Uterus (tissue), 2 donors: ENCODE measurements at regions not wholly inside any gene's neighbourhood (a gene's known extent, or its start where the extent isn't known, plus 50 kb on each side); places are given as distances from the start of the nearest gene placed in this dataset.

Experiments
- POLR2A ChIP-seq, 2 donors: fragments of 450-650 bp; IDR thresholded peaks; one replicate each; pipeline ENCODE4 v1.6.1; 2016; ENCODE audit warnings: antibody characterized with exemption in 2 of 2, mild to moderate bottlenecking in 1 of 2, moderate library complexity in 1 of 2
- TF ChIP-seq, protein P1 (sequence below), 4 experiments: fragments of 200-600 bp in 2 of 4; fragments of 450-650 bp in 2 of 4; sonication (generic) in 2 of 4; IDR thresholded peaks; one replicate each; pipeline ENCODE4 v1.5.1; 2016 to 2019; ENCODE audit warnings: antibody characterized with exemption in 4 of 4, mild to moderate bottlenecking in 2 of 4, moderate library complexity in 1 of 4

DNA sequence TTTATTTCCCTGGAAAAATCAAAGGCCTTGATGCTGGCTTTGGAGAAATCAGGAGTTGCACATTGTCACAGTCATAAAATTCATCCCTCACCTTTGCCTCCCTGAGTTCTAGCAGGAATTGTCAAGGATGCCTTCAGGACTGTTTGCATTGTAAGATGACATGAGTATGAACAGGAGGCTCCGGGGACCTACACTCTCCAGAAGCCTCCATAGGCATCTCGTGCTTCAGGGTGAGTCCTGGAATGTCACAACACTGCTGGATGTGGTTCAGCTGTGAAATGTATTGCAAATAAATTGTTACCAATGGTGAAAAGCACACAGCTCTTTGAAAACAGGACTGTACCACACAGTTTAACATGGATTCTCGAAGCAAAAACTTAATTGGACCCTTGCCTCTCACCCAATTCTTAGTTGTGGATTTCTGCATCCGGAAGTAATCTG, 535.4 kb upstream of the C16orf82 start:
- TF ChIP-seq, protein P1, sequence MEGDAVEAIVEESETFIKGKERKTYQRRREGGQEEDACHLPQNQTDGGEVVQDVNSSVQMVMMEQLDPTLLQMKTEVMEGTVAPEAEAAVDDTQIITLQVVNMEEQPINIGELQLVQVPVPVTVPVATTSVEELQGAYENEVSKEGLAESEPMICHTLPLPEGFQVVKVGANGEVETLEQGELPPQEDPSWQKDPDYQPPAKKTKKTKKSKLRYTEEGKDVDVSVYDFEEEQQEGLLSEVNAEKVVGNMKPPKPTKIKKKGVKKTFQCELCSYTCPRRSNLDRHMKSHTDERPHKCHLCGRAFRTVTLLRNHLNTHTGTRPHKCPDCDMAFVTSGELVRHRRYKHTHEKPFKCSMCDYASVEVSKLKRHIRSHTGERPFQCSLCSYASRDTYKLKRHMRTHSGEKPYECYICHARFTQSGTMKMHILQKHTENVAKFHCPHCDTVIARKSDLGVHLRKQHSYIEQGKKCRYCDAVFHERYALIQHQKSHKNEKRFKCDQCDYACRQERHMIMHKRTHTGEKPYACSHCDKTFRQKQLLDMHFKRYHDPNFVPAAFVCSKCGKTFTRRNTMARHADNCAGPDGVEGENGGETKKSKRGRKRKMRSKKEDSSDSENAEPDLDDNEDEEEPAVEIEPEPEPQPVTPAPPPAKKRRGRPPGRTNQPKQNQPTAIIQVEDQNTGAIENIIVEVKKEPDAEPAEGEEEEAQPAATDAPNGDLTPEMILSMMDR (IDR thresholded peaks at IDR 0.05), result no peak
- no peak for TF ChIP-seq POLR2A (IDR thresholded peaks at IDR 0.05)
